CD4-positive, alpha-beta T cell treated with Interleukin-12 subunit alpha and Interleukin-12 subunit beta, for 1 hour (primary cell): ENCODE measurements at regions not wholly inside any gene's neighbourhood (a gene's known extent, or its start where the extent isn't known, plus 50 kb on each side); places are given as distances from the start of the nearest gene placed in this dataset.
"Not testable (repeated sequence)": the region's sequence is repeated elsewhere in the genome, so short reads cannot be mapped to it uniquely, and the experiment has no call there.

Source experiments
- DNase-seq: peaks from one replicate; pipeline ENCODE4 v3.0.0-alpha.2; 2020

GRCh38 chrX:11836284-11836683 is 78.2 kb downstream of the MSL3 start:
- DNase-seq, result no peak

- DNase-seq, result no peak
Observed at GRCh38 chrX:11837437-11837836, 79.4 kb downstream of the MSL3 start.

GRCh38 chrX:11864171-11864570 is 106.1 kb downstream of the MSL3 start:
- no peak for DNase-seq

GRCh38 chrX:11867610-11868345 is 109.7 kb downstream of the MSL3 start:
- DNase-seq, result no peak

- DNase-seq, result no peak
Observed at GRCh38 chrX:11870789-11871188, 112.8 kb downstream of the MSL3 start.

- DNase-seq, result no peak
Observed at GRCh38 chrX:11881485-11882170, 123.6 kb downstream of the MSL3 start.

- no peak for DNase-seq
Observed at GRCh38 chrX:11886745-11887144, 128.7 kb downstream of the MSL3 start.

GRCh38 chrX:11887175-11887574 is 129.1 kb downstream of the MSL3 start:
- DNase-seq, result no peak

- DNase-seq, result no peak
Observed at GRCh38 chrX:11888421-11888820, 130.4 kb downstream of the MSL3 start.

GRCh38 chrX:11889791-11890190 is 131.8 kb downstream of the MSL3 start:
- DNase-seq, result no peak

- DNase-seq, result no peak
Observed at GRCh38 chrX:11890836-11891514, 132.9 kb downstream of the MSL3 start.

- no peak for DNase-seq
Observed at GRCh38 chrX:11893933-11894710, 136.1 kb downstream of the MSL3 start.

GRCh38 chrX:11899091-11899490 is 141.1 kb downstream of the MSL3 start:
- DNase-seq, result no peak

GRCh38 chrX:11905933-11906332 is 147.9 kb downstream of the MSL3 start:
- DNase-seq, result not testable (repeated sequence)

- peak; percentile 34 for DNase-seq
Observed at GRCh38 chrX:11908371-11908770, 150.3 kb downstream of the MSL3 start.

- DNase-seq, result no peak
Observed at GRCh38 chrX:11913001-11913400, 155.0 kb downstream of the MSL3 start.

GRCh38 chrX:11929476-11929875 is 171.4 kb downstream of the MSL3 start:
- no peak for DNase-seq

- DNase-seq, result no peak
Observed at GRCh38 chrX:11932423-11932822, 174.4 kb downstream of the MSL3 start.

GRCh38 chrX:11934089-11934488 is 176.1 kb downstream of the MSL3 start:
- DNase-seq, result no peak

- DNase-seq, result no peak
Observed at GRCh38 chrX:11941571-11941970, 183.5 kb downstream of the MSL3 start.

GRCh38 chrX:11944501-11944900 is 186.5 kb downstream of the MSL3 start:
- DNase-seq, result no peak

- no peak for DNase-seq
Observed at GRCh38 chrX:11949291-11949690, 189.0 kb upstream of the FRMPD4 start.

GRCh38 chrX:11952176-11952720 is 186.0 kb upstream of the FRMPD4 start:
- no peak for DNase-seq
